H1 (cell line): ENCODE measurements at regions not wholly inside any gene's neighbourhood (a gene's known extent, or its start where the extent isn't known, plus 50 kb on each side); places are given as distances from the start of the nearest gene placed in this dataset.

Source experiments
- CTCF ChIA-PET: fragments of 300-600 bp; sonication (Branson Sonifier 250); formaldehyde crosslinking; loops from one replicate; lab custom pipeline; 2021; ENCODE audit not compliant: partially characterized antibody; lab: Charles Lee
- POLR2A ChIA-PET: fragments of 300-600 bp; sonication (Branson Sonifier 250); formaldehyde crosslinking; loops from one replicate; lab custom pipeline; 2021; ENCODE audit warnings: inconsistent platforms; ENCODE audit not compliant: partially characterized antibody; lab: Charles Lee
- DNase-seq, 2 experiments: peaks; one replicate each; pipeline versions ENCODE4 v3.0.0 to v3.0.0-alpha.2; 2010 to 2022; ENCODE audit warnings: low spot score in 2 of 2, low read depth in 1 of 2, mixed read lengths in 1 of 2
- FAIRE-seq: peaks from 2 replicates; lab custom pipeline; 2011; peaks lifted over from hg19 to GRCh38; lab: Jason Lieb, UNC
- H2AFZ ChIP-seq: 2 replicates; pipeline ENCODE4 v1.8.1; 2012; ENCODE audit warnings: low read length, inconsistent platforms
- H2AK5ac ChIP-seq: 2 replicates; pipeline ENCODE4 v1.6.1; 2013; ENCODE audit warnings: low read depth, low read length
- H2BK120ac ChIP-seq: replicated peaks from 2 replicates; pipeline ENCODE3; 2013; ENCODE audit warnings: low read depth, low read length, inconsistent platforms
- H2BK12ac ChIP-seq: 2 replicates; pipeline ENCODE4 v1.6.1; 2013; ENCODE audit warnings: low read depth, low read length
- H2BK15ac ChIP-seq: 2 replicates; pipeline ENCODE4 v1.6.1; 2013; ENCODE audit warnings: low read length
- H2BK20ac ChIP-seq: 2 replicates; pipeline ENCODE4 v1.6.1; 2013; ENCODE audit warnings: low read length
- H2BK5ac ChIP-seq: 2 replicates; pipeline ENCODE4 v1.6.1; 2013; ENCODE audit warnings: low read depth, low read length
- H3K14ac ChIP-seq: 2 replicates; pipeline ENCODE4 v1.6.1; 2013; ENCODE audit warnings: inconsistent platforms; ENCODE audit not compliant: insufficient read length
- H3K18ac ChIP-seq: 2 replicates; pipeline ENCODE4 v1.6.1; 2013; ENCODE audit warnings: low read length; ENCODE audit errors: extremely low read depth
- H3K23ac ChIP-seq: 2 replicates; pipeline ENCODE4 v1.6.1; 2013; ENCODE audit warnings: inconsistent platforms; ENCODE audit not compliant: insufficient read length
- H3K23me2 ChIP-seq: 2 replicates; pipeline ENCODE4 v1.6.1; 2013; ENCODE audit warnings: low read depth, low read length
- H3K27ac ChIP-seq: 2 replicates; pipeline ENCODE4 v1.6.1; 2011; ENCODE audit warnings: low read depth, low read length, inconsistent platforms
- H3K27me3 ChIP-seq, 4 experiments: replicated peaks in 1 of 4; 1 replicate in 1 of 4; 2 replicates in 3 of 4; pipeline versions ENCODE4 v1.6.1 to v1.8.1; 2011 to 2013; ENCODE audit warnings: low read length in 3 of 4, mild to moderate bottlenecking in 3 of 4, inconsistent platforms in 2 of 4, mixed read lengths in 2 of 4, moderate library complexity in 1 of 4; ENCODE audit not compliant: control insufficient read depth in 3 of 4, insufficient read depth in 3 of 4; ENCODE audit errors: extremely low read depth in 1 of 4
- H3K36me3 ChIP-seq, 4 experiments: 2 replicates each; pipeline versions ENCODE4 v1.6.1 to v1.8.1; 2011 to 2013; ENCODE audit warnings: mild to moderate bottlenecking in 4 of 4, low read length in 3 of 4, moderate library complexity in 2 of 4, control low read depth in 1 of 4, inconsistent platforms in 1 of 4; ENCODE audit not compliant: insufficient read depth in 4 of 4, control insufficient read depth in 2 of 4
- H3K4ac ChIP-seq: replicated peaks from 2 replicates; pipeline ENCODE3; 2013; ENCODE audit warnings: low read length, low read depth, mixed read lengths, inconsistent platforms; ENCODE audit not compliant: insufficient read length
- H3K4me1 ChIP-seq, 4 experiments: replicated peaks in 1 of 4; 1 replicate in 1 of 4; 2 replicates in 3 of 4; pipeline versions ENCODE4 v1.6.1 to v1.8.1; 2011 to 2013; ENCODE audit warnings: low read length in 3 of 4, inconsistent platforms in 2 of 4, mixed read lengths in 1 of 4; ENCODE audit not compliant: insufficient read depth in 4 of 4, control insufficient read depth in 3 of 4
- H3K4me2 ChIP-seq, 2 experiments: 2 replicates each; pipeline versions ENCODE4 v1.6.1 to v1.8.1; 2011 to 2013; ENCODE audit warnings: low read depth in 2 of 2, low read length in 2 of 2, control low read depth in 1 of 2, inconsistent platforms in 1 of 2, mild to moderate bottlenecking in 1 of 2; ENCODE audit not compliant: insufficient read depth in 1 of 2
- H3K4me3 ChIP-seq, 4 experiments: fragments of 200-600, 300-600 bp in 1 of 4; sonication (generic), shearing (Covaris generic), sonication (Bioruptor Twin) in 1 of 4; 2 replicates each; pipeline versions ENCODE4 v1.5.1 to v1.8.1; 2011 to 2016; ENCODE audit warnings: low read length in 4 of 4, low read depth in 3 of 4, control low read depth in 2 of 4, inconsistent platforms in 2 of 4, mild to moderate bottlenecking in 2 of 4, mixed read lengths in 1 of 4, moderate library complexity in 1 of 4; ENCODE audit not compliant: insufficient read depth in 2 of 4; ENCODE audit errors: extremely low read depth in 1 of 4
- H3K56ac ChIP-seq: replicated peaks from 2 replicates; pipeline ENCODE3; 2013; ENCODE audit warnings: low read depth, mild to moderate bottlenecking, mixed read lengths, low read length, inconsistent platforms; ENCODE audit not compliant: insufficient read length
- H3K79me1 ChIP-seq: 2 replicates; pipeline ENCODE4 v1.6.1; 2013; ENCODE audit warnings: low read depth, low read length, control low read depth
- H3K79me2 ChIP-seq, 2 experiments: 2 replicates each; pipeline versions ENCODE4 v1.6.1 to v1.8.1; 2012 to 2013; ENCODE audit warnings: low read length in 2 of 2, mild to moderate bottlenecking in 2 of 2, inconsistent platforms in 1 of 2; ENCODE audit not compliant: insufficient read depth in 2 of 2, control insufficient read depth in 1 of 2
- H3K9ac ChIP-seq, 4 experiments: replicated peaks in 1 of 4; 1 replicate in 1 of 4; 2 replicates in 3 of 4; pipeline versions ENCODE4 v1.6.1 to v1.8.1; 2011 to 2013; ENCODE audit warnings: low read depth in 3 of 4, low read length in 3 of 4, control low read depth in 2 of 4, mild to moderate bottlenecking in 2 of 4, moderate library complexity in 2 of 4, inconsistent platforms in 1 of 4; ENCODE audit errors: extremely low read depth in 1 of 4
- H3K9me3 ChIP-seq, 2 experiments: 2 replicates each; pipeline versions ENCODE4 v1.6.1 to v1.8.1; 2012 to 2013; ENCODE audit warnings: mild to moderate bottlenecking in 2 of 2, moderate library complexity in 2 of 2, control low read depth in 1 of 2, inconsistent platforms in 1 of 2, low read depth in 1 of 2, low read length in 1 of 2, mixed read lengths in 1 of 2; ENCODE audit not compliant: insufficient read depth in 2 of 2
- H4K20me1 ChIP-seq, 2 experiments: replicated peaks in 1 of 2; 2 replicates each; pipeline versions ENCODE3 to v1.8.1; 2011 to 2013; ENCODE audit warnings: inconsistent platforms in 2 of 2, low read length in 2 of 2, mild to moderate bottlenecking in 1 of 2; ENCODE audit not compliant: insufficient read depth in 2 of 2, control insufficient read depth in 1 of 2
- H4K5ac ChIP-seq: 2 replicates; pipeline ENCODE4 v1.6.1; 2013; ENCODE audit warnings: low read length, low read depth, mixed read lengths, inconsistent platforms; ENCODE audit not compliant: insufficient read length
- H4K8ac ChIP-seq: 2 replicates; pipeline ENCODE4 v1.8.0; 2013; ENCODE audit warnings: mild to moderate bottlenecking, moderate library complexity, low read length, inconsistent platforms; ENCODE audit not compliant: insufficient read depth; ENCODE audit errors: extremely low read depth
- H4K91ac ChIP-seq: replicated peaks from 2 replicates; pipeline ENCODE3; 2013; ENCODE audit warnings: low read length, mixed read lengths, inconsistent platforms; ENCODE audit not compliant: insufficient read length
- HDAC2 ChIP-seq, 2 experiments: fragments of 300-600 bp in 1 of 2; sonication (generic) in 1 of 2; IDR thresholded peaks; 2 replicates each; pipeline ENCODE4 v1.6.1; 2011 to 2012; ENCODE audit warnings: low read depth in 2 of 2, low read length in 2 of 2, mild to moderate bottlenecking in 2 of 2, moderate library complexity in 2 of 2, borderline replicate concordance in 1 of 2, inconsistent platforms in 1 of 2
- KDM4A ChIP-seq: IDR thresholded peaks from one replicate; pipeline ENCODE4 v1.7.1; 2012; ENCODE audit warnings: low read depth, mild to moderate bottlenecking, moderate library complexity, low read length, inconsistent platforms; ENCODE audit not compliant: severe bottlenecking
- SP2 ChIP-seq: IDR thresholded peaks from 2 replicates; pipeline ENCODE4 v1.6.1; 2012; ENCODE audit warnings: mild to moderate bottlenecking, low read length, inconsistent platforms
- SUZ12 ChIP-seq: fragments of 200-600 bp; sonication (generic); IDR thresholded peaks from 2 replicates; pipeline ENCODE4 v1.6.1; 2012; ENCODE audit warnings: mild to moderate bottlenecking, inconsistent platforms, low read length, moderate library complexity, mixed read lengths
- TAF1 ChIP-seq: IDR thresholded peaks from 2 replicates; pipeline ENCODE4 v1.6.1; 2011; ENCODE audit warnings: mild to moderate bottlenecking, low read depth, low read length
- TCF12 ChIP-seq: IDR thresholded peaks from 2 replicates; pipeline ENCODE4 v1.6.1; 2011; ENCODE audit warnings: low read depth, mild to moderate bottlenecking, low read length
- YY1 ChIP-seq: IDR thresholded peaks from 2 replicates; pipeline ENCODE4 v1.6.1; 2011; ENCODE audit warnings: low read depth, mild to moderate bottlenecking, low read length
- WGBS, 2 experiments: shearing (Covaris generic) in 1 of 2; methylation state at CpG; one replicate each; pipeline versions ENCODE4 v1.1.6 to v1.1.7; 2013 to 2015; ENCODE audit warnings: low lambda C conversion rate in 2 of 2, mixed read lengths in 2 of 2, inconsistent platforms in 1 of 2, low coverage in 1 of 2, missing lambda C conversion rate in 1 of 2; ENCODE audit not compliant: insufficient replicate concordance in 2 of 2, insufficient coverage in 1 of 2, insufficient read length in 1 of 2; ENCODE audit errors: extremely low coverage in 1 of 2, missing lambda C conversion rate in 1 of 2; 5-methylcytosine and 5-hydroxymethylcytosine counted together

DNA sequence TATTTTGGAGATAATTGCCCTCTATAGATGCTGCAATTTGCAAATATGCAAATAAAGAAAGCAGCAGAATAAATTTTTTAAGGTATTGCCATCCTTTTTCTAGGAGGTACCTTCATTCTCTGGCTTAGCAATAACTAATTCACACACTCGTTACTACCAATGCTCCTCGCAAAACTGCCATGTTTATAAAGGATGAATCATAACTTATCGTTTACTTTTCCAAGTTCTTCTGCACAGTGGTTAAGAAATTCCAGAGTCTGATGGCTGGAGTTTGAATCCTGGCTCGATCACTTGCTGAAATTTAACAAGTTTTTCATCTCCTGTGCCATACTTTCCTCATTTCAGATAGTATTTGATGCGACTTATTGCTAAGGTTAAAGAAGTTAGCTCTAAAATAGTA, 708.6 kb upstream of the KLHL1 start:
- FAIRE-seq (no peak), DNase-seq (no peak)
- Histone ChIP-seq H3K4me1 (no peaks in the 10 kb centered on the region), H3K79me1 (no peaks in the 10 kb centered on the region), H3K4ac (no peak overlapping the region), H3K27me3 (no peaks in the 10 kb centered on the region), H4K5ac (no peak overlapping the region), H2BK20ac (no peak overlapping the region), H2AFZ (no peak overlapping the region), H3K23me2 (no peaks in the 10 kb centered on the region), H2AK5ac (no peak overlapping the region), H2BK15ac (no peak overlapping the region), H3K4me2 (no peak overlapping the region), H3K9ac (no peak overlapping the region), H3K79me2 (no peaks in the 10 kb centered on the region), H3K18ac (no peak overlapping the region), H3K14ac (no peak overlapping the region), H3K56ac (no peak overlapping the region), H4K8ac (no peak overlapping the region), H3K4me3 (no peak overlapping the region), H3K36me3 (no peaks in the 10 kb centered on the region), H2BK12ac (no peak overlapping the region), H3K27ac (no peak overlapping the region), H3K9me3 (no peaks in the 10 kb centered on the region), H4K91ac (no peak overlapping the region), H2BK5ac (no peak overlapping the region), H4K20me1 (no peaks in the 10 kb centered on the region), H3K23ac (no peak overlapping the region), H2BK120ac (no peak overlapping the region)
- CTCF ChIA-PET: interaction anchor here (0.6 to 1.4 kb wide), 3 partner anchors 24 to 63 kb away, joined by 3 to 5 read pairs (median 4); no protein-coding TSS in a partner anchor
- POLR2A ChIA-PET: no interaction called here
- TF ChIP-seq SUZ12: no peak
- no peak for TF ChIP-seq HDAC2 (IDR thresholded peaks at IDR 0.05; ENCODE audit: borderline replicate concordance in 1 of 2, low read depth in 2 of 2, low read length in 2 of 2)
- TF ChIP-seq TCF12: no peak
- no peak for TF ChIP-seq TAF1
- no peak for TF ChIP-seq SP2
- no peak for TF ChIP-seq YY1
- TF ChIP-seq KDM4A: no peak
- WGBS, 2 experiments: 89% methylated on average over 5 of the region's 5 CpGs; no CpG with 5 or more reads in 1 of the 2 experiments
